ENCODE measurements at regions not wholly inside any gene's neighbourhood (a gene's known extent, or its start where the extent isn't known, plus 50 kb on each side); places are given as distances from the start of the nearest gene placed in this dataset.

DNA sequence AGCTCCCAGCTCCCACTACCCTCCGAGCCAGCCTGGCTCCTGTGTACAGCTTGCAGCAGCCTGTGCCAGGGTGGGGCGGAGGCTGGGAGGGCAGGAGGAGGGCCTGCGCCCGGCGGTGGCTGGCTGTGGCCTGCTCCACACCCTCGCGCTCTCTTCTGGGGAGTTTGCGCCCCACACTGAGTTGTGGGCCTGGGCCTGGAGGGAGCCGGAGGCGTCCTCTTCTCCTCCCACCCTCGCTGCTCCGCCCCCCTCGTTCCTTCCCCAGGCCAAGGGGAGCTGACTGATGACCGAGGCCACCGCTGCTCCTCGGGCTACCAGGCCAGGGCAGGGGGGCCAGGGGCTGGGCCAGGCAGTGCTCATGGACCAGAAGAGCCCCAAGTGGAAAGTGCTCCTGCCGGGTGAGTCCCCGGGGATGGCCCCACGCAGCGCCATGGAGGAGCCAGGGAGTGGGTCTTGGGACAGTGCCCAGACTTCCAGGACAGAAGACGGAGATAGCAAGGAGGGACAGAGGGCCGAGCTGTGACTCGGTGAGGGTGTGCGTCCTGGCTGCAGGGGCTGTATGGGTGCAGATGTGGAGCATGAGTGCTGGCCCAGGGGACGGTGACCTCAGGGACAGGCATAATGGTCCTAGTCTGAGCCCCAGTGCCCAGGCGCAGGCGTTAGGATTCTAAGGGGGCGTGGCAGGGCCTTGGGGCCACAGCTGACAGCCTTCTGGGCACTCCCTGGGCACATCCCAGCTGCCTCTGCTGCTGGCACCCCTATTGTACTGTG, 242.1 kb upstream of the GSE1 start:
- no peak for DNase-seq
- no CpG with 5 or more reads among the region's 28 CpGs for WGBS (ENCODE audit: extremely low coverage, insufficient coverage, low lambda C conversion rate)
- peaks cover 2% of the 10 kb centered on the region for H3K4me1 ChIP-seq (ENCODE audit: control insufficient read depth, low read depth, low read length)
- H3K23ac ChIP-seq (ENCODE audit: low read length): no peak overlapping the region
- H3K27me3 ChIP-seq (ENCODE audit: insufficient read depth, low read length, poor library complexity): no peaks in the 10 kb centered on the region
- H3K36me3 ChIP-seq (ENCODE audit: control insufficient read depth, insufficient read depth, low read length): no peaks in the 10 kb centered on the region
- no peak overlapping the region for H3K4ac ChIP-seq (ENCODE audit: low read depth, low read length)
- no peak overlapping the region for H2BK120ac ChIP-seq (ENCODE audit: low read depth, low read length)
- no peak overlapping the region for H3K27ac ChIP-seq (ENCODE audit: low read depth, low read length)
- H3K4me2 ChIP-seq (ENCODE audit: low read length): no peak overlapping the region
- H4K8ac ChIP-seq (ENCODE audit: low read depth, low read length): no peak overlapping the region
- H3K79me1 ChIP-seq (ENCODE audit: low read length): peaks cover 2% of the 10 kb centered on the region
- H3K9ac ChIP-seq (ENCODE audit: low read length): no peak overlapping the region
- H3K4me3 ChIP-seq (ENCODE audit: low read length): no peak overlapping the region
- no peak overlapping the region for H2AK5ac ChIP-seq (ENCODE audit: low read length)
- no peak overlapping the region for H2BK5ac ChIP-seq (ENCODE audit: low read length)
- no peak overlapping the region for H4K5ac ChIP-seq (ENCODE audit: low read length)
- no peak overlapping the region for H2BK15ac ChIP-seq (replicated peaks; ENCODE audit: low read depth)
- no peak overlapping the region for H3K18ac ChIP-seq (ENCODE audit: low read length)
- no peaks in the 10 kb centered on the region for H3K79me2 ChIP-seq (ENCODE audit: control insufficient read depth, insufficient read depth, low read length)
- H3K56ac ChIP-seq (ENCODE audit: low read length): no peak overlapping the region

GRCh38 chr16:85371948-85372347, 241.2 kb upstream of the GSE1 start:
- H2AK5ac ChIP-seq (ENCODE audit: low read length): no peak overlapping the region
- no peak overlapping the region for H3K27ac ChIP-seq (ENCODE audit: low read depth, low read length)
- WGBS (ENCODE audit: extremely low coverage, insufficient coverage, low lambda C conversion rate): no CpG with 5 or more reads among the region's 10 CpGs
- no peak overlapping the region for H4K5ac ChIP-seq (ENCODE audit: low read length)
- no peak overlapping the region for H3K4me3 ChIP-seq (ENCODE audit: low read length)
- H3K9ac ChIP-seq (ENCODE audit: low read length): no peak overlapping the region
- no peak overlapping the region for H3K23ac ChIP-seq (ENCODE audit: low read length)
- no peak for DNase-seq
- H2BK5ac ChIP-seq (ENCODE audit: low read length): no peak overlapping the region
- H3K56ac ChIP-seq (ENCODE audit: low read length): no peak overlapping the region
- no peak overlapping the region for H2BK120ac ChIP-seq (ENCODE audit: low read depth, low read length)
- H3K79me1 ChIP-seq (ENCODE audit: low read length): peaks cover 2% of the 10 kb centered on the region
- no peaks in the 10 kb centered on the region for H3K36me3 ChIP-seq (ENCODE audit: control insufficient read depth, insufficient read depth, low read length)
- H3K27me3 ChIP-seq (ENCODE audit: insufficient read depth, low read length, poor library complexity): no peaks in the 10 kb centered on the region
- H3K18ac ChIP-seq (ENCODE audit: low read length): no peak overlapping the region
- H3K4me2 ChIP-seq (ENCODE audit: low read length): no peak overlapping the region
- H3K4ac ChIP-seq (ENCODE audit: low read depth, low read length): no peak overlapping the region
- no peaks in the 10 kb centered on the region for H3K4me1 ChIP-seq (ENCODE audit: control insufficient read depth, low read depth, low read length)
- no peak overlapping the region for H2BK15ac ChIP-seq (replicated peaks; ENCODE audit: low read depth)
- H4K8ac ChIP-seq (ENCODE audit: low read depth, low read length): no peak overlapping the region
- H3K79me2 ChIP-seq (ENCODE audit: control insufficient read depth, insufficient read depth, low read length): no peaks in the 10 kb centered on the region

DNA sequence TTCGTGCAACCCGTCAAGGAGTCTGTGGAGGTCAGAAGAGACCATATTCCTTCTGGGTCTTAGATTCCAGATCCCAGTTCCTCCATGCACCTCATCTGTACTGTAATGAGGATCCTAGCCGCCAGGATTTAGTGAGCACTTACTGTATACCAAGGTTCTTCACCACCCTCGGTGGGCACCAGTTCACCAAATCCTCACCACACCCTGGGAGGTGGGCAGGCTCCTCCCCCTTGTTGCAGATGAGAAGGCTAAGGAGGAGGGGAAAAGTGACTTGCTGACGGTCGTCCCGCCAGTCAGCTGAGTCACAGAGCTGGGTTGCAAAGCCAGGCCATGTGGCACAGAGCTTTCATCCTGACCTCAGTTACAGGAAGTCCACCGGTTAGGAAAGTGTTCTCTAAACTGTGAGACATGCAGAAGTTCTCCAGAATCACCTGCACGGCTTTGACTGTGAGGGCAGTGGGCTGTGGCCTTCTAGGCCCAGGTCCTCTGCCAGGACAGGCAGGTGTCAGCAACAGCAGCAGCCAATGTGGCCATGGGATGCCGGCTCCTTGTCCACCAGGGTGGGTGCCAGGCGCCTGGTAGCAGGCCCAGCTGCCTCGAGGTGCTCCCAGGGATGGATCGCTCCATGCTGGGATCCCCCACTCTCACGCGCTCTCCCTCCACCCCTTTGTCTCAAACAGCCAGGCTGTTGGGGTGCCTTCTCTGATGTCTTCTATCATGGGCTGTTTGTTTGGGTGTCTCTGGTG, 240.3 kb upstream of the GSE1 start:
- Histone ChIP-seq H3K23ac (ENCODE audit: low read length) (no peak overlapping the region), H3K79me1 (ENCODE audit: low read length) (peaks cover 2% of the 10 kb centered on the region), H2AK5ac (ENCODE audit: low read length) (no peak overlapping the region), H2BK5ac (ENCODE audit: low read length) (no peak overlapping the region), H2BK120ac (ENCODE audit: low read depth, low read length) (no peak overlapping the region), H3K79me2 (ENCODE audit: control insufficient read depth, insufficient read depth, low read length) (no peaks in the 10 kb centered on the region), H3K4me3 (ENCODE audit: low read length) (no peak overlapping the region), H4K8ac (ENCODE audit: low read depth, low read length) (no peak overlapping the region), H2BK15ac (replicated peaks; ENCODE audit: low read depth) (no peak overlapping the region), H3K4me1 (ENCODE audit: control insufficient read depth, low read depth, low read length) (no peaks in the 10 kb centered on the region), H3K27ac (ENCODE audit: low read depth, low read length) (no peak overlapping the region), H3K27me3 (ENCODE audit: insufficient read depth, low read length, poor library complexity) (no peaks in the 10 kb centered on the region), H3K36me3 (ENCODE audit: control insufficient read depth, insufficient read depth, low read length) (no peaks in the 10 kb centered on the region), H3K4ac (ENCODE audit: low read depth, low read length) (no peak overlapping the region), H3K18ac (ENCODE audit: low read length) (no peak overlapping the region), H3K56ac (ENCODE audit: low read length) (no peak overlapping the region), H3K4me2 (ENCODE audit: low read length) (no peak overlapping the region), H4K5ac (ENCODE audit: low read length) (no peak overlapping the region), H3K9ac (ENCODE audit: low read length) (no peak overlapping the region)
- no CpG with 5 or more reads among the region's 15 CpGs for WGBS (ENCODE audit: extremely low coverage, insufficient coverage, low lambda C conversion rate)
- DNase-seq: peak; percentile 49

GRCh38 chr16:85373741-85374570, 239.2 kb upstream of the GSE1 start:
- H3K4me1 ChIP-seq (ENCODE audit: control insufficient read depth, low read depth, low read length): no peaks in the 10 kb centered on the region
- no peaks in the 10 kb centered on the region for H3K79me2 ChIP-seq (ENCODE audit: control insufficient read depth, insufficient read depth, low read length)
- peak overlapping the region; percentile 15 for H3K56ac ChIP-seq (ENCODE audit: low read length)
- H3K18ac ChIP-seq (ENCODE audit: low read length): no peak overlapping the region
- H3K79me1 ChIP-seq (ENCODE audit: low read length): peaks cover 2% of the 10 kb centered on the region
- no peak overlapping the region for H3K4me2 ChIP-seq (ENCODE audit: low read length)
- no peak overlapping the region for H2BK15ac ChIP-seq (replicated peaks; ENCODE audit: low read depth)
- no peak overlapping the region for H3K27ac ChIP-seq (ENCODE audit: low read depth, low read length)
- no peak overlapping the region for H2BK5ac ChIP-seq (ENCODE audit: low read length)
- H3K27me3 ChIP-seq (ENCODE audit: insufficient read depth, low read length, poor library complexity): no peaks in the 10 kb centered on the region
- no peak overlapping the region for H3K9ac ChIP-seq (ENCODE audit: low read length)
- no peak overlapping the region for H4K8ac ChIP-seq (ENCODE audit: low read depth, low read length)
- H3K4ac ChIP-seq (ENCODE audit: low read depth, low read length): no peak overlapping the region
- H3K36me3 ChIP-seq (ENCODE audit: control insufficient read depth, insufficient read depth, low read length): no peaks in the 10 kb centered on the region
- no peak overlapping the region for H3K4me3 ChIP-seq (ENCODE audit: low read length)
- H4K5ac ChIP-seq (ENCODE audit: low read length): no peak overlapping the region
- H3K23ac ChIP-seq (ENCODE audit: low read length): no peak overlapping the region
- H2AK5ac ChIP-seq (ENCODE audit: low read length): no peak overlapping the region
- no peak for DNase-seq
- no CpG with 5 or more reads among the region's 41 CpGs for WGBS (ENCODE audit: extremely low coverage, insufficient coverage, low lambda C conversion rate)
- no peak overlapping the region for H2BK120ac ChIP-seq (ENCODE audit: low read depth, low read length)

- Histone ChIP-seq H3K36me3 (ENCODE audit: control insufficient read depth, insufficient read depth, low read length) (no peaks in the 10 kb centered on the region), H4K8ac (ENCODE audit: low read depth, low read length) (no peak overlapping the region), H3K4me3 (ENCODE audit: low read length) (no peak overlapping the region), H2BK15ac (replicated peaks; ENCODE audit: low read depth) (no peak overlapping the region), H3K79me1 (ENCODE audit: low read length) (peaks cover 2% of the 10 kb centered on the region), H2BK5ac (ENCODE audit: low read length) (no peak overlapping the region), H2AK5ac (ENCODE audit: low read length) (no peak overlapping the region), H3K4me2 (ENCODE audit: low read length) (no peak overlapping the region), H3K18ac (ENCODE audit: low read length) (no peak overlapping the region), H3K23ac (ENCODE audit: low read length) (no peak overlapping the region), H3K9ac (ENCODE audit: low read length) (no peak overlapping the region), H4K5ac (ENCODE audit: low read length) (no peak overlapping the region), H3K4ac (ENCODE audit: low read depth, low read length) (no peak overlapping the region), H2BK120ac (ENCODE audit: low read depth, low read length) (no peak overlapping the region), H3K27me3 (ENCODE audit: insufficient read depth, low read length, poor library complexity) (no peaks in the 10 kb centered on the region), H3K79me2 (ENCODE audit: control insufficient read depth, insufficient read depth, low read length) (no peaks in the 10 kb centered on the region), H3K27ac (ENCODE audit: low read depth, low read length) (no peak overlapping the region), H3K4me1 (ENCODE audit: control insufficient read depth, low read depth, low read length) (no peaks in the 10 kb centered on the region), H3K56ac (ENCODE audit: low read length) (peak overlapping the region; percentile 15)
- no CpG with 5 or more reads among the region's 10 CpGs for WGBS (ENCODE audit: extremely low coverage, insufficient coverage, low lambda C conversion rate)
- no peak for DNase-seq
Observed at GRCh38 chr16:85374571-85374872, 238.6 kb upstream of the GSE1 start.

All from mesendoderm (in vitro differentiated cells).